Esophagus (tissue), 2 donors: ENCODE measurements at regions not wholly inside any gene's neighbourhood (a gene's known extent, or its start where the extent isn't known, plus 50 kb on each side); places are given as distances from the start of the nearest gene placed in this dataset.

Source experiments
- H3K27ac ChIP-seq, 2 donors: one replicate each; pipeline ENCODE4 v1.5.1; 2013; ENCODE audit warnings: low read depth in 2 of 2, mild to moderate bottlenecking in 2 of 2, inconsistent platforms in 1 of 2, low read length in 1 of 2, moderate library complexity in 1 of 2
- H3K27me3 ChIP-seq, 2 donors: one replicate each; pipeline ENCODE4 v1.6.1; 2013; ENCODE audit warnings: low read length in 2 of 2, control low read depth in 1 of 2, mild to moderate bottlenecking in 1 of 2; ENCODE audit not compliant: insufficient read depth in 2 of 2, control insufficient read depth in 1 of 2
- H3K36me3 ChIP-seq, 2 donors: one replicate each; pipeline ENCODE4 v1.6.1; 2013; ENCODE audit warnings: low read length in 1 of 2; ENCODE audit not compliant: control insufficient read depth in 2 of 2, insufficient read depth in 2 of 2
- H3K4me1 ChIP-seq, 2 donors: one replicate each; pipeline ENCODE4 v1.6.1; 2013; ENCODE audit warnings: low read length in 1 of 2; ENCODE audit not compliant: control insufficient read depth in 2 of 2, insufficient read depth in 2 of 2
- H3K4me3 ChIP-seq, 2 donors: one replicate each; pipeline ENCODE4 v1.5.1; 2013; ENCODE audit warnings: low read length in 2 of 2, mild to moderate bottlenecking in 2 of 2, low read depth in 1 of 2, moderate library complexity in 1 of 2
- H3K9me3 ChIP-seq, 2 donors: one replicate each; pipeline ENCODE4 v1.6.1; 2013; ENCODE audit warnings: mild to moderate bottlenecking in 2 of 2, low read depth in 1 of 2, low read length in 1 of 2, moderate library complexity in 1 of 2; ENCODE audit not compliant: control insufficient read depth in 2 of 2, insufficient read depth in 1 of 2
- WGBS, 2 donors: extraction: QIAGEN DNeasy Blood & Tissue Kit; methylation state at CpG; one replicate each; pipeline ENCODE4 v1.1.7; 2013; 5-methylcytosine and 5-hydroxymethylcytosine counted together
- donor health status: healthy with polysubstance abuse.
- donor health status: Bipolar disorder and iron deficiency.

DNA sequence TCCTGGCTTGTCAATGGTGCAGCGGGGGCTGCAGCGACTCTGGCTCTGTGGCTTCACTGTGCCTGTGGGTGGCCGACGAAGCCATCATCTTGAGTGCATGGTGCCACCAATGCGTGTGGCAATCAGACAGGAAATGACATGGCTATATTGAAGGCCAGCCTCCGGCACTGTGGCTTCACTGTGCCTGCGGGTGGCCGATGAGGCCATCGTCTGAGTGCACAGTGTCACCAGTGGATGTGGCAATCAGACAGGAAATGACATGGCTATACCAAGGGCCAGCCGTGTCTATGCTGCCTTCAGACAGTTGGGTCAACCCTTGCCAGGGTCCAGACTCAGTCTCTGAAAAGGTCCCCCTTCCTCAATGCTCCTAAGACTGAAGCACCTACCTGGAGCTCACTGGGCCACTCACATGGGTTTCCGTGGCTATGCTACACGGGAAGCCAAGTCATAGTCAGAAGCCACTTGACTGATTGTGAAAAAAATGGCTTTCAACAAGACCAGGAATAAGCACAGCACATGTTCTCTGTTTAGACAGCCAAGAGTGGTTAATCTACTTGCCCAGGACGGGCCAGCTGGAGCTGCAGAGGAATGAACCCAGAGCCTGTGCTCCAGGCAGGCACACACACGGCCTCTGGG is 67.5 kb upstream of the S1PR3 start:
- WGBS, 2 donors = 69 to 73% methylated on average over 14 of the region's 14 CpGs
- Histone ChIP-seq H3K9me3 (peaks cover 0 to under 1% of the 10 kb centered on the region in 2 donors), H3K27me3 (no peaks in the 10 kb centered on the region), H3K27ac (no peak overlapping the region), H3K36me3 (no peaks in the 10 kb centered on the region), H3K4me1 (peaks cover 0 to 5% of the 10 kb centered on the region in 2 donors), H3K4me3 (no peak overlapping the region)

DNA sequence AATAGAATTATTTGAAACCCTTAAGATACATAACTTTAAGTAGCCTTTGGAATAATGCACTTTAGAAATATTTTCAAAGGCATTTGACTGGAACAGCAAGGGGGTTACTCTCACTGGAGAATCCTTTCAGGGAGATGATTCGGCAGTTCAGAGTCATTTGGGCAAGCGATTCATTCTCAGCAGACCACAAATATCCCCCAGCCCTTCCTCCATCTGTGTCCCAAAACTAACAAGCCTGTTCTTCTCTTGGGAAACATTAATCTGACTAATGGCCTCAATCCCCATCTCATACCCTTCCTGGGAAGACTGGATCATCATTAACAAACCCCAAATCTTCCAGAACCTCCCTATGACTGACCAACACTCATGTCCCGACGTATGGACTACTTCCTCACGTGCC is 65.8 kb upstream of the S1PR3 start:
- Histone ChIP-seq H3K27me3 (no peaks in the 10 kb centered on the region), H3K27ac (no peak overlapping the region), H3K9me3 (no peaks in the 10 kb centered on the region), H3K36me3 (no peaks in the 10 kb centered on the region), H3K4me1 (peaks cover 0 to 5% of the 10 kb centered on the region in 2 donors), H3K4me3 (no peak overlapping the region)
- WGBS, 2 donors = 83 to 84% methylated on average over 5 of the region's 5 CpGs

- no peak overlapping the region for H3K27ac ChIP-seq
- no peaks in the 10 kb centered on the region for H3K27me3 ChIP-seq
- 68 to 81% methylated on average over 5 of the region's 5 CpGs for WGBS, 2 donors
- no peak overlapping the region for H3K4me3 ChIP-seq
- H3K36me3 ChIP-seq = no peaks in the 10 kb centered on the region
- H3K4me1 ChIP-seq = peaks cover 0 to 5% of the 10 kb centered on the region in 2 donors
- H3K9me3 ChIP-seq = peaks cover 0 to 2% of the 10 kb centered on the region in 2 donors
Measured at GRCh38 chr9:88926781-88927505, 64.3 kb upstream of the S1PR3 start.

GRCh38 chr9:88927510-88927909 is 63.8 kb upstream of the S1PR3 start:
- Histone ChIP-seq H3K36me3 (no peaks in the 10 kb centered on the region), H3K27ac (no peak overlapping the region), H3K27me3 (no peaks in the 10 kb centered on the region), H3K9me3 (peaks cover 0 to 2% of the 10 kb centered on the region in 2 donors), H3K4me1 (peaks cover 0 to 5% of the 10 kb centered on the region in 2 donors), H3K4me3 (no peak overlapping the region)
- WGBS, 2 donors = 59 to 65% methylated on average over 3 of the region's 3 CpGs

DNA sequence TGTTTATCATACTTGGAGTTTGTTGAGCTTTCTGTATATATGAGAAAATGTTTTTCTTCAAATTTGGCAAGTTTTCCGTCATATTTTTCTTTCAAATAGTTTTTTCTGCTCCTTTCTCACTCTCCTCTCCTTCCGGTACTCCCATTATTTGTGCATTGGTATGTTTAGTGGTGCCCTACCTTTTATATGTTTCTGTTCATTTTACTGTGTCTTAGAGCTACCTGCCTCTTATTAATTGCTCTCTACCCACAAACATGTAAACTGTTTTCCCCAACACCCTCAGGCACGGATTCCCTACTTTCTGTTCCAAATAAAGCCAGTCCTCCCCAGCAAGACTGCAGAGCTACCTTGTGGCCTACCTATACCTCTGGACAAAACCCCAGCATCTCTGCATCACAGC is 60.6 kb upstream of the S1PR3 start:
- H3K36me3 ChIP-seq = no peaks in the 10 kb centered on the region
- H3K4me3 ChIP-seq = no peak overlapping the region
- no peaks in the 10 kb centered on the region for H3K4me1 ChIP-seq
- 74 to 86% methylated on average over 3 of the region's 3 CpGs for WGBS, 2 donors
- H3K27me3 ChIP-seq = no peaks in the 10 kb centered on the region
- H3K27ac ChIP-seq = no peak overlapping the region
- H3K9me3 ChIP-seq = peaks cover 0 to 2% of the 10 kb centered on the region in 2 donors

GRCh38 chr9:88932766-88933165 is 58.5 kb upstream of the S1PR3 start:
- Histone ChIP-seq H3K27me3 (no peaks in the 10 kb centered on the region), H3K27ac (no peak overlapping the region), H3K9me3 (peaks cover 0 to 2% of the 10 kb centered on the region in 2 donors), H3K4me3 (no peak overlapping the region), H3K36me3 (no peaks in the 10 kb centered on the region), H3K4me1 (no peaks in the 10 kb centered on the region)
- WGBS, 2 donors = 85 to 93% methylated on average over 13 of the region's 13 CpGs

GRCh38 chr9:88933607-88934379 is 57.5 kb upstream of the S1PR3 start:
- H3K36me3 ChIP-seq = no peaks in the 10 kb centered on the region
- peaks cover 0 to 2% of the 10 kb centered on the region in 2 donors for H3K9me3 ChIP-seq
- WGBS, 2 donors = 58 to 75% methylated on average over 11 of the region's 11 CpGs
- no peaks in the 10 kb centered on the region for H3K27me3 ChIP-seq
- no peak overlapping the region for H3K4me3 ChIP-seq
- no peak overlapping the region for H3K27ac ChIP-seq
- H3K4me1 ChIP-seq = no peaks in the 10 kb centered on the region

GRCh38 chr9:88934876-88935535 is 56.3 kb upstream of the S1PR3 start:
- Histone ChIP-seq H3K27me3 (no peaks in the 10 kb centered on the region), H3K36me3 (no peaks in the 10 kb centered on the region), H3K4me3 (no peak overlapping the region), H3K27ac (no peak overlapping the region), H3K9me3 (peaks cover 0 to 2% of the 10 kb centered on the region in 2 donors), H3K4me1 (no peaks in the 10 kb centered on the region)
- 69 to 75% methylated on average over 5 of the region's 5 CpGs for WGBS, 2 donors

DNA sequence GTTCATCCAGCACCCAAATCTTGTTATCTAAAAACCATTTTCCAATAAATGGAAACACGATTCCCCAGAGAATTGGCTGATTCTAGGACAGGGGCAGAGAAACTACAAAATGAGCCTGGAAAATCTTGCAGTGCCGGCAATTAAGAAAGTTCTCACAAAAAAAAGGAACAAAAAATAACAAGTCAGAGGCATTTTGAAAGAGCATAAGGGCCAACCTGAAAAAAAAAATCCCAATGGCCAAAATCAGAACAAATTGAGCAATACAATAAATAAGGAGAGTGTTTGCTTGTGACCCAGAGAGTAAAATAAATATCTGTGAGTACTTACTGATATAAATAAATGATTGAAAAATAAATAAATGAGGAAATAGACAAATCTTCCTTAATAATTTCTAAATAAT is 55.1 kb upstream of the S1PR3 start:
- no peaks in the 10 kb centered on the region for H3K36me3 ChIP-seq
- peaks cover 0 to 1% of the 10 kb centered on the region in 2 donors for H3K9me3 ChIP-seq
- H3K27ac ChIP-seq = no peak overlapping the region
- H3K4me3 ChIP-seq = no peak overlapping the region
- H3K4me1 ChIP-seq = no peaks in the 10 kb centered on the region
- H3K27me3 ChIP-seq = no peaks in the 10 kb centered on the region
- 69 to 77% methylated on average over 2 of the region's 2 CpGs for WGBS, 2 donors
